Panc1 (cell line): ENCODE measurements at regions not wholly inside any gene's neighbourhood (a gene's known extent, or its start where the extent isn't known, plus 50 kb on each side); places are given as distances from the start of the nearest gene placed in this dataset.

Experiments used
- CTCF ChIP-seq: fragments of 450-650 bp; IDR thresholded peaks from 2 replicates; pipeline ENCODE4 v1.5.1; 2017; ENCODE audit warnings: mild to moderate bottlenecking
- POLR2AphosphoS5 ChIP-seq: IDR thresholded peaks from 2 replicates; pipeline ENCODE4 v1.6.1; 2012; ENCODE audit warnings: mild to moderate bottlenecking, low read depth, low read length, moderate library complexity
- REST ChIP-seq, 2 experiments: IDR thresholded peaks; 2 replicates each; pipeline ENCODE4 v1.6.1; 2011 to 2012; ENCODE audit warnings: low read depth in 2 of 2, control low read depth in 1 of 2, low read length in 1 of 2, mild to moderate bottlenecking in 1 of 2, moderate library complexity in 1 of 2; ENCODE audit not compliant: insufficient read depth in 1 of 2
- SIN3A ChIP-seq: IDR thresholded peaks from 2 replicates; pipeline ENCODE4 v1.6.1; 2012; ENCODE audit warnings: low read depth, mild to moderate bottlenecking, low read length, moderate library complexity, borderline replicate concordance; ENCODE audit not compliant: insufficient read depth
- TCF7L2 ChIP-seq: IDR thresholded peaks from 2 replicates; pipeline ENCODE4 v1.6.1; 2011; ENCODE audit warnings: mild to moderate bottlenecking, low read depth, low read length, inconsistent platforms

- TF ChIP-seq CTCF, result no peak
- TF ChIP-seq SIN3A, result no peak
- TF ChIP-seq POLR2AphosphoS5, result no peak
- TF ChIP-seq REST (IDR thresholded peaks at IDR 0.05; ENCODE audit: insufficient read depth in 1 of 2, low read depth in 2 of 2, low read length in 1 of 2), result no peak
- no peak for TF ChIP-seq TCF7L2
Observed at GRCh38 chr11:97263183-97263858, 873.5 kb downstream of the JRKL start.
